Stomach (tissue), 8 donors: ENCODE measurements at regions not wholly inside any gene's neighbourhood (a gene's known extent, or its start where the extent isn't known, plus 50 kb on each side); places are given as distances from the start of the nearest gene placed in this dataset.

Source experiments
- DNase-seq, 2 donors: peaks; one replicate each; pipeline versions ENCODE4 v3.0.0 to v3.0.0-alpha.2; 2013 to 2019
- H3K27ac ChIP-seq, 5 donors: fragments of 200-600 bp in 4 of 5; sonication (generic) in 4 of 5; one replicate each; pipeline ENCODE4 v1.5.1; 2013 to 2019; ENCODE audit warnings: mild to moderate bottlenecking in 1 of 5, moderate library complexity in 1 of 5
- H3K27me3 ChIP-seq, 3 donors: fragments of 200-600 bp; sonication (generic); one replicate each; pipeline ENCODE4 v1.5.1; 2017 to 2019; ENCODE audit warnings: mixed run types in 1 of 3
- H3K36me3 ChIP-seq, 4 donors: fragments of 200-600 bp; sonication (generic); 1 replicate in 3 of 4; 2 replicates in 1 of 4; pipeline ENCODE4 v1.5.1; 2016 to 2019
- H3K4me1 ChIP-seq, 4 donors: fragments of 200-600 bp; sonication (generic); one replicate each; pipeline ENCODE4 v1.5.1; 2016 to 2019
- H3K4me3 ChIP-seq, 4 donors: fragments of 200-600 bp; sonication (generic) in 3 of 4; one replicate each; pipeline ENCODE4 v1.5.1; 2016 to 2019; ENCODE audit warnings: mild to moderate bottlenecking in 1 of 4
- H3K9me3 ChIP-seq, 4 donors: fragments of 200-600 bp; sonication (generic); one replicate each; pipeline ENCODE4 v1.5.1; 2016 to 2019
- CTCF ChIP-seq, 7 experiments: fragments of 450-650 bp in 4 of 7; fragments of 200-600 bp in 3 of 7; sonication (generic) in 3 of 7; IDR thresholded peaks; one replicate each; pipeline ENCODE4 v1.5.1; 2016 to 2019; ENCODE audit warnings: antibody characterized with exemption in 7 of 7, control low read depth in 2 of 7, mild to moderate bottlenecking in 1 of 7
- EP300 ChIP-seq: sonication (generic); formaldehyde crosslinking; IDR thresholded peaks from one replicate; pipeline ENCODE4 v1.6.1; 2017; ENCODE audit warnings: antibody characterized with exemption
- POLR2A ChIP-seq, 4 donors: fragments of 450-650 bp; IDR thresholded peaks; one replicate each; pipeline ENCODE4 v1.6.1; 2016; ENCODE audit warnings: antibody characterized with exemption in 4 of 4, control low read depth in 2 of 4, mild to moderate bottlenecking in 1 of 4, moderate library complexity in 1 of 4
- POLR2AphosphoS5 ChIP-seq, 3 donors: sonication (generic); formaldehyde crosslinking; IDR thresholded peaks; one replicate each; pipeline ENCODE4 v1.6.1; 2016; ENCODE audit warnings: antibody characterized with exemption in 3 of 3
- WGBS, 5 donors: extraction: QIAGEN DNeasy Blood & Tissue Kit in 3 of 5; methylation state at CpG; one replicate each; pipeline versions ENCODE4 v1.1.5 to v1.1.7; 2013 to 2018; 5-methylcytosine and 5-hydroxymethylcytosine counted together
- intact Hi-C: fragments of 100-400 bp; cut with DNase I; formaldehyde crosslinking; loops from one replicate; pipeline ENCODE4 v1.15.1; 2023; ENCODE audit warnings: low total_unique reads
- donor health status: healthy with polysubstance abuse.
- donor health status: Bipolar disorder and iron deficiency.
- donor health status: healthy.

GRCh38 chr3:65166531-65166930 lies 478.7 kb upstream of the ADAMTS9 start:
- intact Hi-C loops: no loop called here
- no peak for TF ChIP-seq POLR2A (IDR thresholded peaks at IDR 0.05)
- TF ChIP-seq EP300: no peak
- TF ChIP-seq CTCF (IDR thresholded peaks at IDR 0.05): no peak
- TF ChIP-seq POLR2AphosphoS5 (IDR thresholded peaks at IDR 0.05): no peak
- no peaks in the 10 kb centered on the region for H3K36me3 ChIP-seq

GRCh38 chr3:65158023-65158422 lies 470.2 kb upstream of the ADAMTS9 start:
- no peak overlapping the region for H3K4me3 ChIP-seq
- TF ChIP-seq CTCF (IDR thresholded peaks at IDR 0.05) (no peak), POLR2A (IDR thresholded peaks at IDR 0.05) (no peak), POLR2AphosphoS5 (IDR thresholded peaks at IDR 0.05) (no peak), EP300 (no peak)
- no peaks in the 10 kb centered on the region for H3K27me3 ChIP-seq
- DNase-seq: no peak
- no peak overlapping the region for H3K27ac ChIP-seq
- H3K9me3 ChIP-seq: no peaks in the 10 kb centered on the region
- 86 to 89% (median 89%) methylated on average over 3 of the region's 3 CpGs for WGBS, 5 donors
- H3K4me1 ChIP-seq: no peaks in the 10 kb centered on the region
- H3K36me3 ChIP-seq: no peaks in the 10 kb centered on the region
- intact Hi-C loops: no loop called here

More at GRCh38 chr3:65166531-65166930, 478.7 kb upstream of the ADAMTS9 start:
- Histone ChIP-seq H3K27ac (no peak overlapping the region), H3K4me3 (no peak overlapping the region), H3K4me1 (peaks cover 0 to 20% (median 5%) of the 10 kb centered on the region in 4 donors), H3K27me3 (no peaks in the 10 kb centered on the region), H3K9me3 (no peaks in the 10 kb centered on the region)
- DNase-seq: no peak

GRCh38 chr3:65153850-65154512 lies 466.2 kb upstream of the ADAMTS9 start:
- H3K4me1 ChIP-seq: no peaks in the 10 kb centered on the region
- no peaks in the 10 kb centered on the region for H3K27me3 ChIP-seq
- 68 to 75% (median 72%) methylated on average over 8 of the region's 8 CpGs for WGBS, 5 donors
- no peak overlapping the region for H3K4me3 ChIP-seq
- no peak for DNase-seq
- H3K9me3 ChIP-seq: no peaks in the 10 kb centered on the region
- H3K36me3 ChIP-seq: no peaks in the 10 kb centered on the region
- intact Hi-C loops: no loop called here
- H3K27ac ChIP-seq: no peak overlapping the region
- TF ChIP-seq CTCF (IDR thresholded peaks at IDR 0.05): no peak

GRCh38 chr3:65151666-65152065 lies 463.9 kb upstream of the ADAMTS9 start:
- H3K27ac ChIP-seq: no peak overlapping the region
- no peak for TF ChIP-seq EP300
- no peak for TF ChIP-seq POLR2AphosphoS5 (IDR thresholded peaks at IDR 0.05)
- TF ChIP-seq CTCF (IDR thresholded peaks at IDR 0.05): no peak
- no peak for TF ChIP-seq POLR2A (IDR thresholded peaks at IDR 0.05)
- no peaks in the 10 kb centered on the region for H3K36me3 ChIP-seq
- no peaks in the 10 kb centered on the region for H3K27me3 ChIP-seq
- DNase-seq: no peak
- H3K4me3 ChIP-seq: no peak overlapping the region
- no peaks in the 10 kb centered on the region for H3K9me3 ChIP-seq
- WGBS, 5 donors: 79 to 92% (median 89%) methylated on average over 6 of the region's 6 CpGs
- intact Hi-C loops: no loop called here
- H3K4me1 ChIP-seq: no peaks in the 10 kb centered on the region
